Adrenal gland (tissue), 5 donors: ENCODE measurements at regions not wholly inside any gene's neighbourhood (a gene's known extent, or its start where the extent isn't known, plus 50 kb on each side); places are given as distances from the start of the nearest gene placed in this dataset.

Experiments
- POLR2A ChIP-seq, 2 donors: fragments of 450-650 bp; IDR thresholded peaks; one replicate each; pipeline ENCODE4 v1.6.1; 2017; ENCODE audit warnings: antibody characterized with exemption in 2 of 2, mild to moderate bottlenecking in 2 of 2, moderate library complexity in 1 of 2
- TF ChIP-seq, protein P1 (sequence below), 6 experiments: fragments of 450-650 bp in 4 of 6; fragments of 200-600 bp in 2 of 6; sonication (generic) in 1 of 6; IDR thresholded peaks; 1 replicate in 5 of 6; 2 replicates in 1 of 6; pipeline versions ENCODE4 v1.5.1 to v1.8.0; 2016 to 2021; ENCODE audit warnings: antibody characterized with exemption in 6 of 6, mild to moderate bottlenecking in 2 of 6, moderate library complexity in 1 of 6
- donor health status: DM: no; HTN: no; CAD: no.

DNA sequence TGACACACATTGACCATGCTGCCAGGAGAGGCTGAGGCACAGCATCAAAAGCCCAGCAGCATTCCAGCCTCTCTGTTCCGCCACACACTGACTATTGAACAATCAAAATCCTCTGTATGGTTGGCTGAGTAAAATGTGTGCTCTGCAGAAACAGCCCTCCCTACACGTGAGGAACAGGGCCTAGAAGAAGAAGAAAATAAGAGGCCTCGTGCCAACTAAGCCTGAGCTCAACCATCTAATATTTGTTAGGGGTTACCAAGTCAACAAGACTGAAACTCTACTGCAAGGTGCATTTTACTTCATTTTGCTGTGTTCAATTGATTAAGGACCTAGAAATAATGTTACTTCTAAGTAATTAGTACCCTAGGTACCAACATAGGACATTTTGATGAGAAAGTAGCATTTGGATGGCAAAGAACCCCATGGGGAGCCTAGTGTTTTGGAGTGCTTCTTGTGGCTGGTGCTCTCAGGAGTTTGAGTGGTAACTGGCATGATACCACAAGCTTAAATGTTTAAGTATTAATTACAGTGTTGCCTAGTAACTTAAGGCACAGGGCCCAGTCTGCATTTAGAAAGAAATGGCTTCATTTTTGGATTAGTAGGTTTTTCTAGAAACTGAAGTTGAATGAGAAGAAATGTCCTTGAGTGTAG lies 146.6 kb upstream of the PLN start:
- TF ChIP-seq, protein P1, sequence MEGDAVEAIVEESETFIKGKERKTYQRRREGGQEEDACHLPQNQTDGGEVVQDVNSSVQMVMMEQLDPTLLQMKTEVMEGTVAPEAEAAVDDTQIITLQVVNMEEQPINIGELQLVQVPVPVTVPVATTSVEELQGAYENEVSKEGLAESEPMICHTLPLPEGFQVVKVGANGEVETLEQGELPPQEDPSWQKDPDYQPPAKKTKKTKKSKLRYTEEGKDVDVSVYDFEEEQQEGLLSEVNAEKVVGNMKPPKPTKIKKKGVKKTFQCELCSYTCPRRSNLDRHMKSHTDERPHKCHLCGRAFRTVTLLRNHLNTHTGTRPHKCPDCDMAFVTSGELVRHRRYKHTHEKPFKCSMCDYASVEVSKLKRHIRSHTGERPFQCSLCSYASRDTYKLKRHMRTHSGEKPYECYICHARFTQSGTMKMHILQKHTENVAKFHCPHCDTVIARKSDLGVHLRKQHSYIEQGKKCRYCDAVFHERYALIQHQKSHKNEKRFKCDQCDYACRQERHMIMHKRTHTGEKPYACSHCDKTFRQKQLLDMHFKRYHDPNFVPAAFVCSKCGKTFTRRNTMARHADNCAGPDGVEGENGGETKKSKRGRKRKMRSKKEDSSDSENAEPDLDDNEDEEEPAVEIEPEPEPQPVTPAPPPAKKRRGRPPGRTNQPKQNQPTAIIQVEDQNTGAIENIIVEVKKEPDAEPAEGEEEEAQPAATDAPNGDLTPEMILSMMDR (IDR thresholded peaks at IDR 0.05) = no peak
- TF ChIP-seq POLR2A (IDR thresholded peaks at IDR 0.05) = no peak
